HG03280 (cell line): ENCODE measurements at regions not wholly inside any gene's neighbourhood (a gene's known extent, or its start where the extent isn't known, plus 50 kb on each side); places are given as distances from the start of the nearest gene placed in this dataset.
"Not testable (repeated sequence)": the region's sequence is repeated elsewhere in the genome, so short reads cannot be mapped to it uniquely, and the experiment has no call there.

Experiments
- ATAC-seq: cut with Tn5 transposase; IDR thresholded peaks from one replicate; pipeline ENCODE4 v1.9.1; 2021; ENCODE audit warnings: mild to moderate bottlenecking, moderate library complexity; ENCODE audit not compliant: unreplicated experiment

- ATAC-seq: no peak
Observed at GRCh38 chr3:95815828-95816227, 998.6 kb upstream of the EPHA6 start.

- no peak for ATAC-seq
Observed at GRCh38 chr3:95826419-95826818, 988.0 kb upstream of the EPHA6 start.

- no peak for ATAC-seq
Observed at GRCh38 chr3:95832146-95832545, 982.2 kb upstream of the EPHA6 start.

- not testable (repeated sequence) for ATAC-seq
Observed at GRCh38 chr3:95860628-95861027, 953.8 kb upstream of the EPHA6 start.

GRCh38 chr3:95883801-95884200, 930.6 kb upstream of the EPHA6 start:
- no peak for ATAC-seq

GRCh38 chr3:95886616-95887015, 927.8 kb upstream of the EPHA6 start:
- ATAC-seq: no peak

- ATAC-seq: no peak
Observed at GRCh38 chr3:95887114-95887513, 927.3 kb upstream of the EPHA6 start.

- ATAC-seq: no peak
Observed at GRCh38 chr3:95894820-95895219, 919.6 kb upstream of the EPHA6 start.

GRCh38 chr3:95899494-95899893, 914.9 kb upstream of the EPHA6 start:
- no peak for ATAC-seq

- no peak for ATAC-seq
Observed at GRCh38 chr3:95899911-95900310, 914.5 kb upstream of the EPHA6 start.

GRCh38 chr3:95901948-95902347, 912.4 kb upstream of the EPHA6 start:
- ATAC-seq: no peak

- ATAC-seq: no peak
Observed at GRCh38 chr3:95905182-95905581, 909.2 kb upstream of the EPHA6 start.

GRCh38 chr3:95911767-95912166, 902.6 kb upstream of the EPHA6 start:
- no peak for ATAC-seq

GRCh38 chr3:95923496-95924210, 890.7 kb upstream of the EPHA6 start:
- ATAC-seq: no peak

- ATAC-seq: no peak
Observed at GRCh38 chr3:95926904-95927501, 887.4 kb upstream of the EPHA6 start.

- no peak for ATAC-seq
Observed at GRCh38 chr3:95934181-95934580, 880.2 kb upstream of the EPHA6 start.

- no peak for ATAC-seq
Observed at GRCh38 chr3:95939235-95939809, 875.1 kb upstream of the EPHA6 start.

- ATAC-seq: no peak
Observed at GRCh38 chr3:95965704-95966336, 848.6 kb upstream of the EPHA6 start.

- ATAC-seq: no peak
Observed at GRCh38 chr3:95971573-95971972, 842.8 kb upstream of the EPHA6 start.

- ATAC-seq: no peak
Observed at GRCh38 chr3:95994338-95994737, 820.1 kb upstream of the EPHA6 start.

GRCh38 chr3:96000966-96001365, 813.4 kb upstream of the EPHA6 start:
- ATAC-seq: no peak

GRCh38 chr3:96007650-96008195, 806.7 kb upstream of the EPHA6 start:
- no peak for ATAC-seq
